B cell (primary cell): ENCODE measurements at regions not wholly inside any gene's neighbourhood (a gene's known extent, or its start where the extent isn't known, plus 50 kb on each side); places are given as distances from the start of the nearest gene placed in this dataset.

Experiments used
- CTCF ChIP-seq: fragments of 200-600 bp; IDR thresholded peaks from one replicate; pipeline ENCODE4 v1.8.0; 2022; ENCODE audit warnings: antibody characterized with exemption, mild to moderate bottlenecking
- EZH2 ChIP-seq: IDR thresholded peaks from 2 replicates; pipeline ENCODE4 v1.6.1; 2012; ENCODE audit warnings: borderline replicate concordance, low read depth, mild to moderate bottlenecking, moderate library complexity, low read length; ENCODE audit not compliant: insufficient read depth, poor library complexity, severe bottlenecking

GRCh38 chr11:87572881-87573280 lies 535.1 kb downstream of the TMEM135 start:
- TF ChIP-seq CTCF (no peak), EZH2 (no peak)
